Activated T-cell treated with anti-CD3 and anti-CD28 coated beads for 4 hours (primary cell): ENCODE measurements at regions not wholly inside any gene's neighbourhood (a gene's known extent, or its start where the extent isn't known, plus 50 kb on each side); places are given as distances from the start of the nearest gene placed in this dataset.
"Not testable (repeated sequence)": the region's sequence is repeated elsewhere in the genome, so short reads cannot be mapped to it uniquely, and the experiment has no call there.

ENCODE experiments used
- DNase-seq: peaks from one replicate; pipeline ENCODE4 v3.0.0-alpha.2; 2020

- not testable (repeated sequence) for DNase-seq
Measured at GRCh38 chr5:100364757-100365478, 170.3 kb upstream of the FAM174A start.

GRCh38 chr5:100364343-100364742 lies 170.8 kb upstream of the FAM174A start:
- DNase-seq = not testable (repeated sequence)

- DNase-seq = not testable (repeated sequence)
Measured at GRCh38 chr5:100359998-100360397, 175.2 kb upstream of the FAM174A start.

- not testable (repeated sequence) for DNase-seq
Measured at GRCh38 chr5:100346269-100346668, 188.9 kb upstream of the FAM174A start.

- not testable (repeated sequence) for DNase-seq
Measured at GRCh38 chr5:100341485-100341884, 193.7 kb upstream of the FAM174A start.

- no peak for DNase-seq
Measured at GRCh38 chr5:100322483-100322882, 212.7 kb upstream of the FAM174A start.

GRCh38 chr5:100319885-100320284 lies 215.3 kb upstream of the FAM174A start:
- no peak for DNase-seq

- no peak for DNase-seq
Measured at GRCh38 chr5:100313657-100314056, 221.5 kb upstream of the FAM174A start.

- no peak for DNase-seq
Measured at GRCh38 chr5:100311806-100312205, 223.4 kb upstream of the FAM174A start.

GRCh38 chr5:100306000-100306399 lies 229.2 kb upstream of the FAM174A start:
- no peak for DNase-seq

GRCh38 chr5:100303216-100303615 lies 232.0 kb upstream of the FAM174A start:
- DNase-seq = no peak

GRCh38 chr5:100299261-100299660 lies 235.9 kb upstream of the FAM174A start:
- no peak for DNase-seq

GRCh38 chr5:100276071-100276470 lies 259.1 kb upstream of the FAM174A start:
- DNase-seq = no peak

GRCh38 chr5:100275631-100276030 lies 259.5 kb upstream of the FAM174A start:
- DNase-seq = no peak

GRCh38 chr5:100273846-100274580 lies 261.2 kb upstream of the FAM174A start:
- no peak for DNase-seq

- no peak for DNase-seq
Measured at GRCh38 chr5:100270023-100270771, 265.0 kb upstream of the FAM174A start.

GRCh38 chr5:100260968-100261367 lies 274.2 kb upstream of the FAM174A start:
- no peak for DNase-seq

- DNase-seq = no peak
Measured at GRCh38 chr5:100252944-100253343, 282.2 kb upstream of the FAM174A start.

- DNase-seq = no peak
Measured at GRCh38 chr5:100252037-100252436, 283.1 kb upstream of the FAM174A start.

GRCh38 chr5:100249884-100250269 lies 285.3 kb upstream of the FAM174A start:
- no peak for DNase-seq

GRCh38 chr5:100249211-100249883 lies 285.8 kb upstream of the FAM174A start:
- no peak for DNase-seq

- no peak for DNase-seq
Measured at GRCh38 chr5:100232736-100233135, 302.4 kb upstream of the FAM174A start.

GRCh38 chr5:100188778-100189177 lies 346.4 kb upstream of the FAM174A start:
- no peak for DNase-seq
